ENCODE measurements at regions not wholly inside any gene's neighbourhood (a gene's known extent, or its start where the extent isn't known, plus 50 kb on each side); places are given as distances from the start of the nearest gene placed in this dataset.
"Not testable (repeated sequence)": the region's sequence is repeated elsewhere in the genome, so short reads cannot be mapped to it uniquely, and the experiment has no call there.

- no peak for DNase-seq
Observed at GRCh38 chr22:48823941-48824340, 1003.7 kb downstream of the BRD1 start.

- no peak for DNase-seq
Observed at GRCh38 chr22:48822278-48823233, 1005.1 kb downstream of the BRD1 start.

GRCh38 chr22:48821727-48822126 lies 1005.9 kb downstream of the BRD1 start:
- no peak for DNase-seq

- DNase-seq = no peak
Observed at GRCh38 chr22:48821346-48821690, 1006.4 kb downstream of the BRD1 start.

GRCh38 chr22:48820481-48821345 lies 1007.0 kb downstream of the BRD1 start:
- no peak for DNase-seq

GRCh38 chr22:48819961-48820360 lies 1007.7 kb downstream of the BRD1 start:
- DNase-seq = no peak

GRCh38 chr22:48819232-48819631 lies 1008.4 kb downstream of the BRD1 start:
- no peak for DNase-seq

GRCh38 chr22:48817491-48817890 lies 1010.2 kb downstream of the BRD1 start:
- not testable (repeated sequence) for DNase-seq

GRCh38 chr22:48811885-48812284 lies 1015.8 kb downstream of the BRD1 start:
- no peak for DNase-seq

GRCh38 chr22:48808038-48808960 lies 1019.4 kb downstream of the BRD1 start:
- DNase-seq = no peak

GRCh38 chr22:48807155-48807554 lies 1020.5 kb downstream of the BRD1 start:
- DNase-seq = peak in 41 of 56 donors; percentile 11 to 87 (median 55)

- peak in 4 of 56 donors; percentile 3 to 33 (median 16) for DNase-seq
Observed at GRCh38 chr22:48806227-48806781, 1021.4 kb downstream of the BRD1 start.

- no peak for DNase-seq
Observed at GRCh38 chr22:48805516-48805915, 1022.2 kb downstream of the BRD1 start.

GRCh38 chr22:48804811-48805301 lies 1022.8 kb downstream of the BRD1 start:
- DNase-seq = peak in 10 of 56 donors; percentile 22 to 57 (median 37)

- no peak for DNase-seq
Observed at GRCh38 chr22:48803948-48804810, 1023.5 kb downstream of the BRD1 start.

GRCh38 chr22:48803171-48803947 lies 1024.3 kb downstream of the BRD1 start:
- peak in 1 of 56 donors; percentile 26 for DNase-seq

GRCh38 chr22:48802576-48802975 lies 1025.1 kb downstream of the BRD1 start:
- DNase-seq = no peak

- no peak for DNase-seq
Observed at GRCh38 chr22:48800886-48801607, 1026.6 kb downstream of the BRD1 start.

All from amygdala (tissue), 56 donors.